ENCODE measurements at regions not wholly inside any gene's neighbourhood (a gene's known extent, or its start where the extent isn't known, plus 50 kb on each side); places are given as distances from the start of the nearest gene placed in this dataset.

GRCh38 chr14:95466506-95466905 lies 49.9 kb downstream of the SYNE3 start:
- no peak for DNase-seq

GRCh38 chr14:95465936-95466335 lies 50.5 kb downstream of the SYNE3 start:
- DNase-seq: no peak

GRCh38 chr14:95465358-95465757 lies 51.1 kb downstream of the SYNE3 start:
- no peak for DNase-seq

GRCh38 chr14:95464514-95464913 lies 51.9 kb downstream of the SYNE3 start:
- DNase-seq: no peak

GRCh38 chr14:95464103-95464502 lies 52.3 kb downstream of the SYNE3 start:
- no peak for DNase-seq

- DNase-seq: no peak
These were observed 53.1 kb downstream of the SYNE3 start for GRCh38 chr14:95463171-95463901.

GRCh38 chr14:95462491-95462890 lies 54.0 kb downstream of the SYNE3 start:
- DNase-seq: no peak

- no peak for DNase-seq
These were observed 55.6 kb downstream of the SYNE3 start for GRCh38 chr14:95460647-95461478.

GRCh38 chr14:95458906-95459305 lies 57.5 kb downstream of the SYNE3 start:
- no peak for DNase-seq

GRCh38 chr14:95458459-95458858 lies 58.0 kb downstream of the SYNE3 start:
- DNase-seq: no peak

GRCh38 chr14:95456281-95456680 lies 60.2 kb downstream of the SYNE3 start:
- DNase-seq: no peak

- DNase-seq: no peak
These were observed 61.2 kb downstream of the SYNE3 start for GRCh38 chr14:95455246-95455645.

- no peak for DNase-seq
These were observed 62.8 kb downstream of the SYNE3 start for GRCh38 chr14:95453713-95453980.

- no peak for DNase-seq
These were observed 63.3 kb downstream of the SYNE3 start for GRCh38 chr14:95452893-95453712.

GRCh38 chr14:95452176-95452892 lies 64.1 kb downstream of the SYNE3 start:
- no peak for DNase-seq

- no peak for DNase-seq
These were observed 67.3 kb downstream of the SYNE3 start for GRCh38 chr14:95449131-95449530.

GRCh38 chr14:95446470-95446869 lies 70.0 kb downstream of the SYNE3 start:
- no peak for DNase-seq

- DNase-seq: no peak
These were observed 70.8 kb downstream of the SYNE3 start for GRCh38 chr14:95445676-95446075.

GRCh38 chr14:95445161-95445560 lies 71.3 kb downstream of the SYNE3 start:
- no peak for DNase-seq

- DNase-seq: no peak
These were observed 72.0 kb downstream of the SYNE3 start for GRCh38 chr14:95444132-95445129.

GRCh38 chr14:95442633-95443021 lies 73.8 kb downstream of the SYNE3 start:
- peak; percentile 38 for DNase-seq

All from amniotic stem cell (primary cell).